ENCODE measurements at regions not wholly inside any gene's neighbourhood (a gene's known extent, or its start where the extent isn't known, plus 50 kb on each side); places are given as distances from the start of the nearest gene placed in this dataset.
A peak's percentile ranks its signal among the peaks of the same experiment; 100 is the strongest.

GRCh38 chr4:20122198-20122988, 129.3 kb upstream of the SLIT2 start:
- Histone ChIP-seq H3K36me3 (ENCODE audit: insufficient read depth, low read length) (no peaks in the 10 kb centered on the region), H3K4me3 (ENCODE audit: low read depth, low read length) (no peak overlapping the region), H2AFZ (ENCODE audit: low read length, unreplicated experiment) (no peak overlapping the region), H3K4me1 (ENCODE audit: control insufficient read depth, insufficient read depth, low read length, unreplicated experiment) (peaks cover 8% of the 10 kb centered on the region), H3K27ac (ENCODE audit: low read depth, low read length) (no peak overlapping the region), H3K79me2 (ENCODE audit: control insufficient read depth, insufficient read depth, low read length, unreplicated experiment) (no peaks in the 10 kb centered on the region), H3K27me3 (ENCODE audit: insufficient read depth, low read length) (no peaks in the 10 kb centered on the region)

DNA sequence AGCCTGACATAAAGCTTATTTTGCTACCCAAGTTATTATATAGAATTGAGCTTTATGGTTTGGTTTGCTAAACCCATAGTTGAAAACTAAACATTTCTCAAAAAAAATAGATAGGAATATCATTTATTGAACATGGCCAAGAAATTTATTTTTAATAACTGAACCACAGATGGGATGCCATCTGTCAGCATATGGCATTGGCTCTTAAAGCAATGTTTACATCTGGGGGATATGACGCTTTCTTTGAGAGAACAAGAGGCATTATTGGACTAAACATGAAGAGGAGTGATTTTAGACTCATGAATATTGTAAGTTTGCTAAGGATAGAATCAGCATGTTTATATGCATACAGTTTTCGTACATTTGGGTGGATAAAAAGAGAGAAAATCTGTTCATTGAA, 132.6 kb upstream of the SLIT2 start:
- no peaks in the 10 kb centered on the region for H3K4me1 ChIP-seq (ENCODE audit: control insufficient read depth, insufficient read depth, low read length, unreplicated experiment)
- H3K27me3 ChIP-seq (ENCODE audit: insufficient read depth, low read length): no peaks in the 10 kb centered on the region
- no peaks in the 10 kb centered on the region for H3K79me2 ChIP-seq (ENCODE audit: control insufficient read depth, insufficient read depth, low read length, unreplicated experiment)
- no peaks in the 10 kb centered on the region for H3K36me3 ChIP-seq (ENCODE audit: insufficient read depth, low read length)
- H3K27ac ChIP-seq (ENCODE audit: low read depth, low read length): no peak overlapping the region
- H3K4me3 ChIP-seq (ENCODE audit: low read depth, low read length): no peak overlapping the region
- no peak overlapping the region for H2AFZ ChIP-seq (ENCODE audit: low read length, unreplicated experiment)

DNA sequence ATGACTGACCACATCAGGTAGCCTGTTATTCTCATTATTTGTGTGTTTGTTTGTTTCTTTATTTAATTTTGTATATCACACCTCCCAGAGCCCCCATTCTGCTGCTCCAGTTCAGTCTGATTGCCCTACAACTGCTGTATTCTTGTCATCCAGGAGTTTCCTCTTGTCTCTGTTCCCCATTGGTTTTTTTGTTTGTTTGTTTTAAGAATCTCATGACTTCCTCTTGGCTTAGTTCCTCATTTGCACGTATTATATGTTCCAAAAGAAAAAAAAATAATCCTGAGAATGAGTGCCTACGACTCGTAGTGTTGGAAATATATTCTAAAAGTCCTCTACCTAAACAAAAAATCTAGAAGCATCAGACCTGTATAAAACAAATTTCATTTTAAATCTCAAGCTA, 142.3 kb upstream of the SLIT2 start:
- no peaks in the 10 kb centered on the region for H3K79me2 ChIP-seq (ENCODE audit: control insufficient read depth, insufficient read depth, low read length, unreplicated experiment)
- no peak overlapping the region for H3K4me3 ChIP-seq (ENCODE audit: low read depth, low read length)
- H3K36me3 ChIP-seq (ENCODE audit: insufficient read depth, low read length): no peaks in the 10 kb centered on the region
- H3K27me3 ChIP-seq (ENCODE audit: insufficient read depth, low read length): no peaks in the 10 kb centered on the region
- H3K4me1 ChIP-seq (ENCODE audit: control insufficient read depth, insufficient read depth, low read length, unreplicated experiment): peaks cover 5% of the 10 kb centered on the region
- peak overlapping the region; percentile 20 for H2AFZ ChIP-seq (ENCODE audit: low read length, unreplicated experiment)
- H3K27ac ChIP-seq (ENCODE audit: low read depth, low read length): no peak overlapping the region

GRCh38 chr4:20106921-20107320, 144.8 kb upstream of the SLIT2 start:
- Histone ChIP-seq H2AFZ (ENCODE audit: low read length, unreplicated experiment) (no peak overlapping the region), H3K79me2 (ENCODE audit: control insufficient read depth, insufficient read depth, low read length, unreplicated experiment) (no peaks in the 10 kb centered on the region), H3K4me3 (ENCODE audit: low read depth, low read length) (no peak overlapping the region), H3K27ac (ENCODE audit: low read depth, low read length) (no peak overlapping the region), H3K36me3 (ENCODE audit: insufficient read depth, low read length) (no peaks in the 10 kb centered on the region), H3K27me3 (ENCODE audit: insufficient read depth, low read length) (no peaks in the 10 kb centered on the region), H3K4me1 (ENCODE audit: control insufficient read depth, insufficient read depth, low read length, unreplicated experiment) (peaks cover 5% of the 10 kb centered on the region)

- Histone ChIP-seq H3K27me3 (ENCODE audit: insufficient read depth, low read length) (no peaks in the 10 kb centered on the region), H3K79me2 (ENCODE audit: control insufficient read depth, insufficient read depth, low read length, unreplicated experiment) (no peaks in the 10 kb centered on the region), H3K4me1 (ENCODE audit: control insufficient read depth, insufficient read depth, low read length, unreplicated experiment) (no peaks in the 10 kb centered on the region), H2AFZ (ENCODE audit: low read length, unreplicated experiment) (no peak overlapping the region), H3K27ac (ENCODE audit: low read depth, low read length) (no peak overlapping the region), H3K36me3 (ENCODE audit: insufficient read depth, low read length) (no peaks in the 10 kb centered on the region), H3K4me3 (ENCODE audit: low read depth, low read length) (no peak overlapping the region)
Measured at GRCh38 chr4:20101831-20102230, 149.9 kb upstream of the SLIT2 start.

DNA sequence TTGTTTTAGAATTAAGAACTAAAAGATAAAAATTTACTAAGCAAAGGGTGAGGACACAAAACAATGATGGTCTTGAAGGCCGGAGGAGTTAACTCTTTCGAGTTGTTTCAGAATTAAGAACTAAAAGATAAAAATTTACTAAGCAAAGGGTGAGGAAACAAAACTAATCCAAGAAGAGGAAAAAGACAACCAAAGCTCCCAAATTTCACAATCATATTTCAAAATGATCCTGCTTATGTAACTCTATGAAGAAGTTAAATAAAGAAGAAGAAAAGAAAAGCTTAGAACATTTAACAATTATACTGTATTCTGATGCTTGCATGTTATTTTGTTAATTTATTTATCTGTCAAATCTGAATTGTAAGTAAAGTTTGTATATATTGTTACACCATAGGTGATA, 154.8 kb upstream of the SLIT2 start:
- Histone ChIP-seq H3K4me1 (ENCODE audit: control insufficient read depth, insufficient read depth, low read length, unreplicated experiment) (peaks cover 9% of the 10 kb centered on the region), H3K79me2 (ENCODE audit: control insufficient read depth, insufficient read depth, low read length, unreplicated experiment) (no peaks in the 10 kb centered on the region), H3K36me3 (ENCODE audit: insufficient read depth, low read length) (no peaks in the 10 kb centered on the region), H3K27ac (ENCODE audit: low read depth, low read length) (no peak overlapping the region), H3K27me3 (ENCODE audit: insufficient read depth, low read length) (no peaks in the 10 kb centered on the region), H3K4me3 (ENCODE audit: low read depth, low read length) (no peak overlapping the region), H2AFZ (ENCODE audit: low read length, unreplicated experiment) (no peak overlapping the region)

- Histone ChIP-seq H2AFZ (ENCODE audit: low read length, unreplicated experiment) (no peak overlapping the region), H3K4me3 (ENCODE audit: low read depth, low read length) (no peak overlapping the region), H3K4me1 (ENCODE audit: control insufficient read depth, insufficient read depth, low read length, unreplicated experiment) (peaks cover 9% of the 10 kb centered on the region), H3K36me3 (ENCODE audit: insufficient read depth, low read length) (no peaks in the 10 kb centered on the region), H3K79me2 (ENCODE audit: control insufficient read depth, insufficient read depth, low read length, unreplicated experiment) (no peaks in the 10 kb centered on the region), H3K27me3 (ENCODE audit: insufficient read depth, low read length) (no peaks in the 10 kb centered on the region), H3K27ac (ENCODE audit: low read depth, low read length) (no peak overlapping the region)
Measured at GRCh38 chr4:20095805-20096541, 155.7 kb upstream of the SLIT2 start.

GRCh38 chr4:20091781-20092180, 159.9 kb upstream of the SLIT2 start:
- H2AFZ ChIP-seq (ENCODE audit: low read length, unreplicated experiment): peak overlapping the region; percentile 58
- H3K4me1 ChIP-seq (ENCODE audit: control insufficient read depth, insufficient read depth, low read length, unreplicated experiment): peaks cover 9% of the 10 kb centered on the region
- no peaks in the 10 kb centered on the region for H3K36me3 ChIP-seq (ENCODE audit: insufficient read depth, low read length)
- H3K27me3 ChIP-seq (ENCODE audit: insufficient read depth, low read length): no peaks in the 10 kb centered on the region
- no peak overlapping the region for H3K27ac ChIP-seq (ENCODE audit: low read depth, low read length)
- H3K79me2 ChIP-seq (ENCODE audit: control insufficient read depth, insufficient read depth, low read length, unreplicated experiment): no peaks in the 10 kb centered on the region
- no peak overlapping the region for H3K4me3 ChIP-seq (ENCODE audit: low read depth, low read length)

GRCh38 chr4:20087522-20087911, 164.2 kb upstream of the SLIT2 start:
- Histone ChIP-seq H3K4me3 (ENCODE audit: low read depth, low read length) (no peak overlapping the region), H3K27ac (ENCODE audit: low read depth, low read length) (no peak overlapping the region), H3K4me1 (ENCODE audit: control insufficient read depth, insufficient read depth, low read length, unreplicated experiment) (no peaks in the 10 kb centered on the region), H3K27me3 (ENCODE audit: insufficient read depth, low read length) (no peaks in the 10 kb centered on the region), H3K36me3 (ENCODE audit: insufficient read depth, low read length) (no peaks in the 10 kb centered on the region), H3K79me2 (ENCODE audit: control insufficient read depth, insufficient read depth, low read length, unreplicated experiment) (no peaks in the 10 kb centered on the region), H2AFZ (ENCODE audit: low read length, unreplicated experiment) (no peak overlapping the region)

DNA sequence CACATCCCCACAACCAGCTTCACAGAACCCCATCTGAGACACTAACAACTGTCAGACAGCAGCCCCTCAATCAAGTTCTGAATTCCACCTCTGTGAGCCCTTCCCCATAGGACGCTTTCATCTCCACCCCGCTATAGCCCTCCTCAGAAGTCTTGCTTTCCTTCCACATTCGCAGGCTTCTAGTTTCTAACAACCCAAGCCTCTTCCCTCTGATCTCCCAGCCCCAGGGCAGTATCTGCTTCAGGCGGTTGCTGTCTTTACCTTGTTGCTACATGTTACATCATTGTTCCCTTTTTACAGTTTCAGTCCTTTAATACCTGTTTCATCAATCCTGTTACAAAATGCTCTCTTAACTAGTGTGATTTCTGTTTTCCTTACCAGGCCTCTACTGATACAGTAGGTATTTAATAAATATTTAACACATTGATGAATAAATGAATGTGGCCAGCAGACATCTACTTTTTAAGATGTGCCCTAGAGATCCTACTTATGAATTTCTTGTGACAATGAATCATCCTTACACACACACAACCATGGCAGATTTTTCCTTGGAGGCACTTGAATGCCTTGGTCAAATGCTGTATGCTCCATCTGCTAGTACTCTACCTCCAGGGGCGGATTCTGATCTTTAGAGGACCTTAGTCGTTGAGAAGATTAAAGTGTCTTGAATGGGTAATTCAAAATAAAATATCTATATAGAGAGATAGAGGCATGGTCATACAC, 164.7 kb upstream of the SLIT2 start:
- Histone ChIP-seq H3K36me3 (ENCODE audit: insufficient read depth, low read length) (no peaks in the 10 kb centered on the region), H3K27ac (ENCODE audit: low read depth, low read length) (no peak overlapping the region), H3K4me3 (ENCODE audit: low read depth, low read length) (no peak overlapping the region), H2AFZ (ENCODE audit: low read length, unreplicated experiment) (no peak overlapping the region), H3K27me3 (ENCODE audit: insufficient read depth, low read length) (no peaks in the 10 kb centered on the region), H3K4me1 (ENCODE audit: control insufficient read depth, insufficient read depth, low read length, unreplicated experiment) (no peaks in the 10 kb centered on the region), H3K79me2 (ENCODE audit: control insufficient read depth, insufficient read depth, low read length, unreplicated experiment) (no peaks in the 10 kb centered on the region)

Data from ACC112 (cell line).